Right lobe of liver (tissue), 4 donors: ENCODE measurements at regions not wholly inside any gene's neighbourhood (a gene's known extent, or its start where the extent isn't known, plus 50 kb on each side); places are given as distances from the start of the nearest gene placed in this dataset.
A peak's percentile ranks its signal among the peaks of the same experiment; 100 is the strongest.

ENCODE experiments used
- CTCF ChIP-seq, 4 donors: fragments of 200-600 bp in 3 of 4; fragments of 450-650 bp in 1 of 4; IDR thresholded peaks; one replicate each; pipeline versions ENCODE4 v1.5.1 to v1.8.0; 2016 to 2022; ENCODE audit warnings: antibody characterized with exemption in 4 of 4, mild to moderate bottlenecking in 2 of 4
- POLR2A ChIP-seq: fragments of 450-650 bp; IDR thresholded peaks from one replicate; pipeline ENCODE4 v1.6.1; 2017; ENCODE audit warnings: antibody characterized with exemption, mild to moderate bottlenecking
- donor health status: DM: no; HTN: no; CAD: no.
- donor health status: DM: no; HTN: no; CAD: no.
- donor health status: DM: no; HTN: yes; CAD: no.

DNA sequence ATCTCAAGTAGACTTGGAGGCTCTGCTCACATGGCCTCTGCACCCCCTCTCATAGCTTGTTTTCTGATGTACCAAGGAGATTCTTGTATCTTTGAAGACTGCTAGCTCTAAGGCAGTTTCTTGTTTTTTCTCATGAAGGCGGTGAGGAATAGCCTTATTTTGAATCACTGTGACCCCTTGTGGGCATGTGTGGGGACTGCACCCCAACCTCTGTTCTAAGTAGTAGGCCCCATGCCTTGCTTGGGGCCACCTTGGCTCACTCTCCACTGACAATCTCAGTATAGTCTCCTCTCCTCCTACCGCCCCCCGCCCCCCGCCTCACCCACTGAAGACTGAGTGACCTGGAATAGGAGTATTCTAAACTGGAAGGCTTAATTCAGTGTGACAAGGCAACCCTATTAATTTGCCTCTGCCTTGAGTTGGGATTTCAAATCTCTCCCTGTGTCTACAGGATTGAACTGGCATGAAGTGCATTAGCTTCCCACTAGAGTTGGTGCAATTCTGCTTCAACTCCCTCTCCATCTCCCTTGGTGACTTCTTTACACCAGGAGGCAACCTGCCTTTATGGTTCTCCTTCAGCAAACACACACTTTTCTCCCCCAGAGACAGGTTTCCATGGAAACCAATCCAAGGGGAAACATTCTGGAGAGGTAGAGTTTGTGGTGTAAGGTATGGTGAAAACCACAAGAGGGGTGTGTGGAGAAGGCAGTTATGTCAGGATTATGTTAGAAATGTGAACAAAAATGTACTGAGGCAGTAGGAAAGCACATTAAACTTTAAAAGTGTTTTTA, 75.4 kb upstream of the ECI2 start:
- TF ChIP-seq CTCF (IDR thresholded peaks at IDR 0.05) (peak; percentile 55 to 67 (median 62)), POLR2A (no peak)
